Left renal pelvis (tissue), 4 donors: ENCODE measurements at regions not wholly inside any gene's neighbourhood (a gene's known extent, or its start where the extent isn't known, plus 50 kb on each side); places are given as distances from the start of the nearest gene placed in this dataset.
"Not testable (repeated sequence)": the region's sequence is repeated elsewhere in the genome, so short reads cannot be mapped to it uniquely, and the experiment has no call there.

Source experiments
- DNase-seq, 4 donors: peaks; one replicate each; pipeline ENCODE4 v3.0.0-alpha.2; 2013; ENCODE audit warnings: low read depth in 4 of 4, low spot score in 3 of 4

- no peak for DNase-seq
Measured at GRCh38 chr12:69027411-69027881, 94.5 kb upstream of the CPM start.

DNA sequence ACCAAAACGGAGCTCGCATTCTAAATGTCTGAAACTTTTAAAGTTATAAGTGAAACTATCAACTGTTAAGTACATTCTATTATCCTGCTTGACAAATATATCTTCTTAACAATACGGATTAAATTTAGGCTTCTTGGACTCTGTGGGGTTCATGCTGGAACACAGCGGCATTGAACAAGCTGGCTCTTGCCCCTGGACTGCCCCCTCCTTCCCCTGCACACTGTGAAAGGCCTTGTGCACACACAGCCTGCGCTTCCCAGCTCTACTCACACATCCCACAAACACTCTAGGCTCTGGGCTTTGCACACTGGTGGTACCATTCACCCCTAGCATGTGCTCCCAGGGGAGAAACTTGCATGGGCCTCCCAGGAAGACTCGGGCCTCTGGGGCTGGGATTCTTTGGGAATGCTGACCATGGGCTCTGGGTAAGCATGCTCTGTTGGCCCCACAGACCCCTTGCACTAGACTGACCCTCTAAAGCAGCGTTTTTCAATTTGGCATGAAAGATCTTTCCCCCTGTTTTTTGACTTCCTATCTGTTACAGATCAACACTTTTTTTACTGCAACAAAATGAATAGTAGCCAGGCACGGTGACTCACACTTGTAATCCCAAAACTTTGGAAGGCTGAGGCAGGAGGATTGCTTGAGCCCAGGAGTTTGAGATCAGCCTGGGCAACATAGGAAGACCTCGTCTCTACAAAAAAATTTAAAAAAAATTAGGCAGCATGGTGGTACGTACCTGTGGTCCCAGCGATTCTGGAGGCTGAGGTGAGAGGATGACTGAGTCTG lies 96.2 kb upstream of the CPM start:
- no peak for DNase-seq

GRCh38 chr12:69030321-69030720 lies 97.3 kb upstream of the CPM start:
- DNase-seq, result no peak

DNA sequence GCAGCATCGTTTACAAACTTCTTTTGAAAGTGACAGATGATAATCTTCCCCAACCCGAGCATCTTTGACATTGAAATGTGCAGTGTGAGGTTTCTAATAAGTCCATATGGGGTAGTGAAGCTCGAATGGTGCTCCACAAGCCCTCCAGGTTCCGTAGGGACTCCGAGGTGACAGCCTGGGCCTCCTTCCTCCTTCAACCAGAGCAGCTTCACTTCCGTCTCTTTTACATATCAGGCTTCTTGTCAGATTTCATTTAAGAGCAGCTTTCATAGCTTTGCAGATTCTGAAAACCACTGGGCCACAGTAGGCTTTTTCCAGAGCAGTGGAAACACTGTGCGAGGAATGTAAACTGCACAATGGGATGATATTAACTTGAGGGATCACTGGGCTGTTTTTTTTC lies 103.6 kb upstream of the CPM start:
- no peak for DNase-seq

DNA sequence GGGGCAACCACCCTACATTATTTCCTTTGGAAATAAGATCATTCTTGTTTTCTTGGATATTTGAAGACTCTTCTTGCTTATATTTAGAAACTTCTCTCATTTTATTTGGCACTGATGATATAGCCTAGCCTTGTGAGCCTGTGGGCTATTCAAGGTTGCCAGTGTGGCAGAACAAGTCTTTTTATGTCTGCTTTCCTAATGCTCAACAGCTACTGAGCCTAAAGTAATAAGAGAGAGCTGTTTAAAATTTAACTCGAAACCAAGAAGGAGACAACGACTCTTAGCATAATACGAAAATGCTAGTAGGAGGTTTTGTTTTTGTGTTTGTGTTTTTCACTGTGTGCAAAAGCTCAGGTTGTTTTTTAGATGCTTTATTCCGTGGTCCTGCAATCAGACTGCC lies 104.0 kb upstream of the CPM start:
- DNase-seq, result no peak

GRCh38 chr12:69039911-69040310 lies 106.9 kb upstream of the CPM start:
- DNase-seq, result no peak

GRCh38 chr12:69042557-69042956 lies 109.6 kb upstream of the CPM start:
- no peak for DNase-seq

DNA sequence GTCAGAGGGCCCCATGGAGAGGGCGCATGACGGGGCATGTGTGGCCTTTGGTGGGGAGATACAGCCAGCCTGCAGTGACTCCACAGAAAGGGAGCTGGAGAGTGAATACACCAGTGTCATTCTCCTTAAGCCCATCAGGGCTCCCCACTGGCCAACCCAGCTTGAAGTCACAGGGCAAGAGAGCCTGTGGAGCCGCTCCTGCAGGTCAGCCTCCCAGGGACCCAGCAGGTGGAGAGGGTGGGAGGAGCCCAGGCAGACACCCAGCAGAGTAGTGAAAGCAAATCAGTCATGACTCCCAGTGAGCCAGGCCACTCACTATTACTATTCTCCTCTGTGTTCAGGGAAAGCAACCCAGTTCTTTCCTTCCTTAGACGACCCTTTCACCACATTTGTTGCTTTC lies 110.0 kb upstream of the CPM start:
- DNase-seq, result no peak

DNA sequence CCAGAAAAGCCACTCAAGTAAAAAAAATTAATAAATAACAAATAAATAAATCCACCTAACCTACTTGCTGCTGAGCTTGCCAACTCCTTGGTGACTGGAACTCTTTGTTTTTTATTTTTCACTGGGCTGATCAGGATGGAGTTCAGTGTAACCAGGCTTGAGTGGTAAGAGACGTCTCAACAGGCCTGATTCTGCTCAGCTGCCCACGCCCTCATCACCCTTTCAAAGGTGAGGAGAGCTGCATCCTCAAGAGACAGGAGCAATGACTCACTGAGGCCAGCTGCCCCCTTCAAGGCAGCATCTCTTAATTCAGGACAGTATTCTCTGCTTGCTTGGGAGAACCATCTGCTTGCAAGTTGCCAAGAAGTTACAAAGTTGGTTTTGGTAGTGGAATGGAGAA lies 111.9 kb upstream of the CPM start:
- DNase-seq, result no peak

GRCh38 chr12:69045430-69045829 lies 112.5 kb upstream of the CPM start:
- DNase-seq, result no peak

DNA sequence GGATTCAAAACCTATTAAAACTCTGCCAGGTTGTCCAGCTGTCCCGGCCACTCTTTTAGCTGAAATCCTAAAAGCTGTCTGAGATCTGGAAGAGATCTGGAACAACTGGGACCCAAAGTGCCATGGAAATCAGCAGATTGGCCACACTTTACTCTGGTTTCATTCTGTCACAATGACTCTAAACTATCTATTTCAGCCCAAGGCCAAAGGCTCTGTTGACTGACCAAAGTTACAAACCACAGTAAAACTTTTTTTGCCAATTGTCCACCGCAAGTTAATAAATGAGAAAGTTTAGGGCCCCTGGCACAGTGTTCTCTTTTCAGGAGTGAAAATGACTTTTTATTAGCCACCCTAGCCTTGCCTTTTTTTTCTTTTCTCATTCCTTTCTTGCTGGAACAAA lies 113.4 kb upstream of the CPM start:
- no peak for DNase-seq

- DNase-seq, result no peak
Measured at GRCh38 chr12:69046920-69047319, 113.9 kb upstream of the CPM start.

DNA sequence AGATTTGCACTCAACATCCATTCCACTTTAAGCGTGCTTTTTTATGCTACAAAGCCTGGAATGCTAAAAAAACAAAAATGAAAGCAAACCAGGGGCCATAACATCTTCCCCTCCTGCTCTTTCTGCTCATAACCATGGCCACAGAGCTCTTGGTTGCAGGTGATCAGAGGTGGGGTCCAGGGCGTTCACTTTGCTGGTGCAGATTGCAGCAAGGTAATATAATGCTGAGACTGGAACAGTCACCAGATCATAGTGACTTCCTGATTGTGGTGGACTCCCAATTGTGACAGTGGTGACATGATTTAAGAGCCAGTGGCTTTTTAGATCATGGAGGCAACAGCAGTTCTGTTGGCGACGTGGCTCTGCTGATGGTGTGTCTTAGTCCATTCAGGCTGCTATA lies 115.0 kb upstream of the CPM start:
- DNase-seq, result no peak

DNA sequence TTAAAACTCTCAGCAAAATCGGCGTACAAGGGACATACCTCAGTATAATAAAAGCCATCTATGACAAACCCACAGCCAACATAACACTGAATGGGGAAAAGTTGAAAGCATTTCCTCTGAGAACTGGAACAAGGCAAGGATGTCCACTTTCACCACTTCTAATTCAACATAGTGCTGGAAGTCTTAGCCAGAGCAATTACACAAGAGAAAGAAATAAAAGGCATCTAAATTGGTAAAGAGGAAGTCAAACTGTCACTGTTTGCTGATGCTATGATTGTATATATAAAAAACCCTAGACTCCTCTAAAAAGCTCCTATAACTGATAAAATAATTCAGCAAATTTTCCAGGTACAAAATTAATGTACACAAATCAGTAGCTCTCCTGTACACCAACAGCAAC lies 116.9 kb upstream of the CPM start:
- not testable (repeated sequence) for DNase-seq

DNA sequence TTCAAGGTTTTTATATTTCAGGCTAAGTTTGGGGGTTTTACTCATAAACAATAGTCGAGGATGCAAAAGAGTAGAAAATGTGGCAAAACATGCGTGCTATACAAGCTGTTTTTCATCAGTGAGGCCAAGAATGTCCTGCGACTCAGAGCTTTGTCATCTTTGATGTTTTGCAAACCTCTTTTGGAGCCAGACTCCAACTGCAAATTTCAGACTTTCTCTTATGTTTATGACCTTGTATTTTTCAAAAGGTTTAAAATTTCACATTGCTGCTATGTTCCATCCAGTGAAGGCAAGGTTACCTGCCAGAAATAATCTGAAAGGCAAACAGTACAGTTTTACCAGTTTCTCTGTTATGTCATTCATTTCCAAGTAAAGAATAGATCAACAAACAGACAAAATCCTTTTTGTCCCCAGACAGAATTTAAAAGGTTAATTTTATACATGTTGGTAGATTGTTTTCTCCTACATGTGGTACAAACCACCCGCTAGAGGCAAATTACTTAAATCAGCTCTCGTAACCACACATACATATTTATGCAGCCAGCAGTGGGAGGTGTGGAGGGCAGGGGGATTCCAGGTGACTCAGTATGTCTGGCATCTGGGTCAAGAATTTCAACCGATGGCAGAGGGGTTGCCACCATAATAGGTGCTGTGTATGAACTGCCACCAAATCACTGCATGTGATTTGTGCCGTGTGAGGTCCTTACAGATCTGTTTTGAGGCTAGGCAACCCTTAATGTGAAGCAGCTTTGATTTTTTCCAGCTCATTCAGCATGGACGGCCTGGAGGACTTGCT lies 119.8 kb upstream of the CPM start:
- DNase-seq, result no peak

GRCh38 chr12:69054343-69055056 lies 121.5 kb upstream of the CPM start:
- no peak for DNase-seq

DNA sequence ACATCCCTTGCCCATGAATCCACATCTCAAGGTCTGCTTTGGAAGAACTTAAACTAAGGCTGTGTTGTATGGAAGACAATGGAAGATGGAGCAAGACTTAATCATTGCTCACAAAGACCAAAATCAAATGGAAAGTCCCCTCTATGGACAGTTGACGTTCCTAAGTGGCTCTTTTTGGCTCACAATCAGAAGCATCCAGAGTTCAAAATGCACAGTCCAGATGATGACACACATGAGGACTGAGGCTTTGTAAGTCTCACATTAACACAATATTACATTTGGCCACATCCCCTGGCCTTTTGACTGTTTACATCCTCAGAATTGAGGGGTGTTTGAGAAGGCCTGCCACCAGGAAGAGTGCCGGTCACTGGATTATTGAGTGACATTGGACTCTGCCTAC lies 122.3 kb upstream of the CPM start:
- DNase-seq, result no peak

DNA sequence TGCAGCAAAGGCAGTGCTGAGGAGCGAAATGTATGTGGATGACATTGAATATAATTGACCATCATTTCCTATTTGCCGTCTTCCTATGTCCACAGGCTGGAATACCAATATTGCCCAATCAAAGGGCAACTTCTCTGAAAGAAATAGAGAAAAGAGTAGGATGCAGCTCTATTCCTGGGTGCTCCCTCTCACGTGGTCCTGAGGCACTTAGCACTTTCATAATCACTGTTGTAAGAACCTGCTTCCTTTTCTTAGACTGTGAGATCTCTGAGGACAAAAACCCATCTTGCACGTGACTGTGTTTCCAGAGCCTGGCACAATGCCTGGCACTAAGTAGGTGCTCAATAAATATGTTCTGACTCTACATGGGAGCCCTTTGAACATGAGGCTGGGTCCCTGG lies 122.7 kb upstream of the CPM start:
- DNase-seq, result no peak

DNA sequence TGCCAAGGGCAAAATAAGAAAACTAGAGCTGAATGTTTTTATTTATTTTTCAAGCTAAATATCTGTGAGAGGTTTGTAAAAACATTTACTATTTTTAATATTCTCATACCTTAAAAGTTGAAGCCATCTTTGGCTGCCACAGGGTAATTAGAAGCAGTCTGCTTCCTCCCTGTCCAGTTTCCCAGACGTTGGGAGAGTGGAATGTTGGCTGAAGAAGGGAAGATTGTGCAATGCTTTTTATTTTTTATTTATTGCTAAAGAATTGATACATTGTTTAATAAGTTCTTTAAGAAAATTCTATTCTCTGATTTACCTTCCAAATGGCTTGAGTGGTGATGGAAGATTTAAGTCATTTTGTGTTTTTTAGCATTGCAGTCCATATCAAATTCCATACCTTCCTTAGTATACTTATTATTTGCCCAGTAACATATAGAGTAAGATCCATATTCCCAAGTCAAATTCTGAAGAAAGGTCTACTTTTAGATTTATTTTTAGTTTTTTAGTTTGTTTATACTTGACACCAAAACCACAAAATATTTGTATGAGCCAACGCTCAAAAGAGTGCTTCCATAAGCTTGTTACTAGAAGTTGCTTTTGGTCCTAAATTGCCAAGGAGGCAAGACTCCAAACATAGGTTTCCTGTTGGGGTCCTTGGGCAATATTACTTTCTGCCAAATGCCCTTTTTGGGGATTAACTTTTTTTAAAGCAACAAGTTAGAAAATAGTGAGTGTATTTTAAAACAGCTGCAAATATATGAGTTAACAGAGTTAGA lies 124.0 kb upstream of the CPM start:
- DNase-seq, result no peak

- no peak for DNase-seq
Measured at GRCh38 chr12:69057742-69058141, 124.8 kb upstream of the CPM start.
